ENCODE measurements at regions not wholly inside any gene's neighbourhood (a gene's known extent, or its start where the extent isn't known, plus 50 kb on each side); places are given as distances from the start of the nearest gene placed in this dataset.

DNA sequence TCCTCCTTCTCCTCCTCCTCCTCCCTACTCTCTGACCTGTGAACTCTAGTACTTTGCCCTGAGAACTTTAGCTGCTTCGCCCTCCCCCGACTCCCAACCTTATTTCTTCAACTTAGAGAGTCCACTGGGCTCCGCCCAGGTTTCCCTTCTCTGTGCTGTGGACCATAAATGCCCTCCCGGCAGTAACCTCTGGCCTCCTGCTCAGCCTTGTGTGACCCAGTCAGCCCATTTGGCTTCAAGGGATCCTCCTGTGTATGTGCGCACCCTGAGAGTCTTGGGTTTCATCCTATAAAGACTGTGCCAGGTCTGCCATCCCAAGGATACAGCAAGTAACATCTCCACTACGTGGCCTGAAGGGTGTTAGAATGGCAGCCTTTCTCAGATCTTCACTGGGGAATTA, 275.6 kb upstream of the C16orf82 start:
- Histone ChIP-seq H3K4me2 (ENCODE audit: low read length) (no peak overlapping the region), H3K27ac (ENCODE audit: low read depth, low read length, poor library complexity, severe bottlenecking) (no peak overlapping the region), H3K9ac (ENCODE audit: low read length) (no peak overlapping the region), H4K20me1 (ENCODE audit: insufficient read depth, low read length) (no peaks in the 10 kb centered on the region), H3K27me3 (ENCODE audit: insufficient read depth, low read length) (no peaks in the 10 kb centered on the region), H2AFZ (ENCODE audit: low read length) (no peak overlapping the region), H3K9me2 (ENCODE audit: low read depth, low read length) (no peaks in the 10 kb centered on the region), H3K79me2 (ENCODE audit: insufficient read depth, low read length) (no peaks in the 10 kb centered on the region), H3F3A (ENCODE audit: insufficient read depth, low read length) (no peaks in the 10 kb centered on the region), H3K36me3 (ENCODE audit: insufficient read depth, low read length) (no peaks in the 10 kb centered on the region), H3K4me1 (ENCODE audit: insufficient read depth, low read length, severe bottlenecking) (no peaks in the 10 kb centered on the region), H3K4me3 (ENCODE audit: low read depth, low read length, poor library complexity, severe bottlenecking) (no peak overlapping the region), H3K9me3 (ENCODE audit: low read length) (no peaks in the 10 kb centered on the region)
- TF ChIP-seq, protein P1, sequence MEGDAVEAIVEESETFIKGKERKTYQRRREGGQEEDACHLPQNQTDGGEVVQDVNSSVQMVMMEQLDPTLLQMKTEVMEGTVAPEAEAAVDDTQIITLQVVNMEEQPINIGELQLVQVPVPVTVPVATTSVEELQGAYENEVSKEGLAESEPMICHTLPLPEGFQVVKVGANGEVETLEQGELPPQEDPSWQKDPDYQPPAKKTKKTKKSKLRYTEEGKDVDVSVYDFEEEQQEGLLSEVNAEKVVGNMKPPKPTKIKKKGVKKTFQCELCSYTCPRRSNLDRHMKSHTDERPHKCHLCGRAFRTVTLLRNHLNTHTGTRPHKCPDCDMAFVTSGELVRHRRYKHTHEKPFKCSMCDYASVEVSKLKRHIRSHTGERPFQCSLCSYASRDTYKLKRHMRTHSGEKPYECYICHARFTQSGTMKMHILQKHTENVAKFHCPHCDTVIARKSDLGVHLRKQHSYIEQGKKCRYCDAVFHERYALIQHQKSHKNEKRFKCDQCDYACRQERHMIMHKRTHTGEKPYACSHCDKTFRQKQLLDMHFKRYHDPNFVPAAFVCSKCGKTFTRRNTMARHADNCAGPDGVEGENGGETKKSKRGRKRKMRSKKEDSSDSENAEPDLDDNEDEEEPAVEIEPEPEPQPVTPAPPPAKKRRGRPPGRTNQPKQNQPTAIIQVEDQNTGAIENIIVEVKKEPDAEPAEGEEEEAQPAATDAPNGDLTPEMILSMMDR (IDR thresholded peaks at IDR 0.05; ENCODE audit: low read length) = no peak
- TF ChIP-seq EZH2 (IDR thresholded peaks at IDR 0.05; ENCODE audit: borderline replicate concordance, low read length) = no peak

- Histone ChIP-seq H3K4me3 (ENCODE audit: low read depth, low read length, poor library complexity, severe bottlenecking) (no peak overlapping the region), H3K4me1 (ENCODE audit: insufficient read depth, low read length, severe bottlenecking) (no peaks in the 10 kb centered on the region), H2AFZ (ENCODE audit: low read length) (no peak overlapping the region), H3K9me3 (ENCODE audit: low read length) (no peaks in the 10 kb centered on the region), H3K79me2 (ENCODE audit: insufficient read depth, low read length) (no peaks in the 10 kb centered on the region), H3K27me3 (ENCODE audit: insufficient read depth, low read length) (peaks cover 4% of the 10 kb centered on the region; the same call in 1 of the 2 replicates), H4K20me1 (ENCODE audit: insufficient read depth, low read length) (no peaks in the 10 kb centered on the region), H3K36me3 (ENCODE audit: insufficient read depth, low read length) (no peaks in the 10 kb centered on the region), H3K9me2 (ENCODE audit: low read depth, low read length) (no peaks in the 10 kb centered on the region), H3F3A (ENCODE audit: insufficient read depth, low read length) (no peaks in the 10 kb centered on the region), H3K27ac (ENCODE audit: low read depth, low read length, poor library complexity, severe bottlenecking) (no peak overlapping the region), H3K4me2 (ENCODE audit: low read length) (no peak overlapping the region), H3K9ac (ENCODE audit: low read length) (no peak overlapping the region)
- TF ChIP-seq EZH2 (IDR thresholded peaks at IDR 0.05; ENCODE audit: borderline replicate concordance, low read length) = no peak
- TF ChIP-seq, protein P1 (IDR thresholded peaks at IDR 0.05; ENCODE audit: low read length) = peak; percentile 58
Measured at GRCh38 chr16:26795184-26795583, 271.5 kb upstream of the C16orf82 start.

GRCh38 chr16:26801628-26802027, 265.1 kb upstream of the C16orf82 start:
- Histone ChIP-seq H3K4me3 (ENCODE audit: low read depth, low read length, poor library complexity, severe bottlenecking) (no peak overlapping the region), H3K4me2 (ENCODE audit: low read length) (no peak overlapping the region), H3K9me2 (ENCODE audit: low read depth, low read length) (no peaks in the 10 kb centered on the region), H3K27me3 (ENCODE audit: insufficient read depth, low read length) (peaks cover 4% of the 10 kb centered on the region; the same call in 1 of the 2 replicates), H3K4me1 (ENCODE audit: insufficient read depth, low read length, severe bottlenecking) (no peaks in the 10 kb centered on the region), H3K36me3 (ENCODE audit: insufficient read depth, low read length) (no peaks in the 10 kb centered on the region), H2AFZ (ENCODE audit: low read length) (no peak overlapping the region), H3K79me2 (ENCODE audit: insufficient read depth, low read length) (no peaks in the 10 kb centered on the region), H3K9ac (ENCODE audit: low read length) (no peak overlapping the region), H3K27ac (ENCODE audit: low read depth, low read length, poor library complexity, severe bottlenecking) (no peak overlapping the region), H3F3A (ENCODE audit: insufficient read depth, low read length) (no peaks in the 10 kb centered on the region), H4K20me1 (ENCODE audit: insufficient read depth, low read length) (no peaks in the 10 kb centered on the region), H3K9me3 (ENCODE audit: low read length) (no peaks in the 10 kb centered on the region)
- TF ChIP-seq, protein P1 (IDR thresholded peaks at IDR 0.05; ENCODE audit: low read length) = no peak
- TF ChIP-seq EZH2 (IDR thresholded peaks at IDR 0.05; ENCODE audit: borderline replicate concordance, low read length) = no peak
